ENCODE measurements at regions not wholly inside any gene's neighbourhood (a gene's known extent, or its start where the extent isn't known, plus 50 kb on each side); places are given as distances from the start of the nearest gene placed in this dataset.
A peak's percentile ranks its signal among the peaks of the same experiment; 100 is the strongest.
"Not testable (repeated sequence)": the region's sequence is repeated elsewhere in the genome, so short reads cannot be mapped to it uniquely, and the experiment has no call there.

GRCh38 chr21:43284700-43285099, 115.9 kb downstream of the CRYAA start:
- Histone ChIP-seq H3K4me1 (peaks cover 0 to 6% (median 4%) of the 10 kb centered on the region in 4 donors), H3K9me3 (peaks cover 0 to 5% (median 0%) of the 10 kb centered on the region in 4 donors), H3K36me3 (no peaks in the 10 kb centered on the region), H3K27ac (no peak overlapping the region), H3K27me3 (no peaks in the 10 kb centered on the region), H3K4me3 (no peak overlapping the region)
- no peak for TF ChIP-seq POLR2AphosphoS5 (IDR thresholded peaks at IDR 0.05)
- TF ChIP-seq EP300 (IDR thresholded peaks at IDR 0.05), result no peak
- WGBS, 2 donors, result 95 to 97% methylated on average over 3 of the region's 3 CpGs
- ATAC-seq (ENCODE audit: low FRiP score in 2 of 2) (no peak), DNase-seq (no peak)

DNA sequence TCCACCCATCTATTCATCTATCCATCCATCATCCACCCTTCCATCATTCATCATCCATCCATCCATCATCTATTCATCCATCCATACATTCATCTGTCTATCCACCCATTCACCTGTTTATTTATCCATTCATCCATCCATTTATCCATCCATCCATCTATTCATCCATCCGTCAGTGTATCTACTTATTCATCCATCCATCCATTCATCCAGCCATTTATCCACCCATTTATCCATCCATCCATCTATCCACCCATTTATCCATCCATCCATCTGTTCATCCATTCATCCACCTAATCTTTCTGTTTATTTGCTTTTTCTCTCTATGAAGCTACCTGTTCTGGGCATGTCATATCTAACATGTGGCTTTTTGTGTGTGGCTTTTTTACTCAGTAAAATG, 115.4 kb downstream of the CRYAA start:
- WGBS, 2 donors, result 96 to 100% methylated on average over 1 of the region's 1 CpG
- ATAC-seq (ENCODE audit: low FRiP score in 2 of 2), result no peak
- no peak overlapping the region for H3K27ac ChIP-seq
- peaks cover 0 to under 1% (median 0%) of the 10 kb centered on the region in 4 donors for H3K9me3 ChIP-seq
- no peaks in the 10 kb centered on the region for H3K36me3 ChIP-seq
- peaks cover 0 to 6% (median 4%) of the 10 kb centered on the region in 4 donors for H3K4me1 ChIP-seq
- no peaks in the 10 kb centered on the region for H3K27me3 ChIP-seq
- DNase-seq, result no peak
- no peak for TF ChIP-seq EP300 (IDR thresholded peaks at IDR 0.05)
- TF ChIP-seq, protein P1, sequence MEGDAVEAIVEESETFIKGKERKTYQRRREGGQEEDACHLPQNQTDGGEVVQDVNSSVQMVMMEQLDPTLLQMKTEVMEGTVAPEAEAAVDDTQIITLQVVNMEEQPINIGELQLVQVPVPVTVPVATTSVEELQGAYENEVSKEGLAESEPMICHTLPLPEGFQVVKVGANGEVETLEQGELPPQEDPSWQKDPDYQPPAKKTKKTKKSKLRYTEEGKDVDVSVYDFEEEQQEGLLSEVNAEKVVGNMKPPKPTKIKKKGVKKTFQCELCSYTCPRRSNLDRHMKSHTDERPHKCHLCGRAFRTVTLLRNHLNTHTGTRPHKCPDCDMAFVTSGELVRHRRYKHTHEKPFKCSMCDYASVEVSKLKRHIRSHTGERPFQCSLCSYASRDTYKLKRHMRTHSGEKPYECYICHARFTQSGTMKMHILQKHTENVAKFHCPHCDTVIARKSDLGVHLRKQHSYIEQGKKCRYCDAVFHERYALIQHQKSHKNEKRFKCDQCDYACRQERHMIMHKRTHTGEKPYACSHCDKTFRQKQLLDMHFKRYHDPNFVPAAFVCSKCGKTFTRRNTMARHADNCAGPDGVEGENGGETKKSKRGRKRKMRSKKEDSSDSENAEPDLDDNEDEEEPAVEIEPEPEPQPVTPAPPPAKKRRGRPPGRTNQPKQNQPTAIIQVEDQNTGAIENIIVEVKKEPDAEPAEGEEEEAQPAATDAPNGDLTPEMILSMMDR (IDR thresholded peaks at IDR 0.05), result no peak
- TF ChIP-seq POLR2AphosphoS5 (IDR thresholded peaks at IDR 0.05), result no peak
- TF ChIP-seq POLR2A (IDR thresholded peaks at IDR 0.05), result no peak
- no peak overlapping the region for H3K4me3 ChIP-seq

DNA sequence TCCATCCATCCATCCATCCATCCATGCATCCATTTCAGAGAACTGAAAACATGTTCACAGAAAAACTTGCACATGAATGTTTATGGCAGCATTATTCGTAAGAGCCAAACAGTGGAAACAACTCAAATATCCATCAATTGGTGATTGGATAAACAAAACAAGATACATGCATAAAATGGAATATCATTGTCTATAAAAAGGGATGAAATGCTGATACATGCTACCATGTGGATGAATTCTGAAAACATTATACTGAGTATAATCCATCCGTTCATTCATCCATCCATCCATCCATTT, 115.1 kb downstream of the CRYAA start:
- not testable (repeated sequence) for H3K27ac ChIP-seq; H3K4me3 ChIP-seq; H3K27me3 ChIP-seq; H3K4me1 ChIP-seq; H3K36me3 ChIP-seq; ATAC-seq (ENCODE audit: low FRiP score in 2 of 2); DNase-seq; H3K9me3 ChIP-seq
- 93 to 97% methylated on average over 2 of the region's 2 CpGs for WGBS, 2 donors

- Histone ChIP-seq H3K27ac (no peak overlapping the region), H3K9me3 (no peaks in the 10 kb centered on the region)
- ATAC-seq (ENCODE audit: low FRiP score in 2 of 2), result no peak
Observed at GRCh38 chr21:43283136-43283924, 114.5 kb downstream of the CRYAA start.

GRCh38 chr21:43282358-43283120, 113.7 kb downstream of the CRYAA start:
- Histone ChIP-seq H3K27me3 (no peaks in the 10 kb centered on the region), H3K36me3 (no peaks in the 10 kb centered on the region), H3K4me1 (peaks cover 0 to 13% (median 9%) of the 10 kb centered on the region in 4 donors), H3K9me3 (no peaks in the 10 kb centered on the region), H3K27ac (no peak overlapping the region), H3K4me3 (no peak overlapping the region)
- DNase-seq, result peak in 1 of 2 donors; percentile 70
- TF ChIP-seq POLR2A (IDR thresholded peaks at IDR 0.05), result no peak
- no peak for TF ChIP-seq EP300 (IDR thresholded peaks at IDR 0.05)
- no peak for TF ChIP-seq POLR2AphosphoS5 (IDR thresholded peaks at IDR 0.05)
- TF ChIP-seq, protein P1 (IDR thresholded peaks at IDR 0.05), result no peak
- WGBS, 2 donors, result 78 to 86% methylated on average over 18 to 23 of the region's 23 CpGs
- no peak for ATAC-seq (ENCODE audit: low FRiP score in 2 of 2)

More at GRCh38 chr21:43283136-43283924, 114.5 kb downstream of the CRYAA start:
- no peak for TF ChIP-seq EP300 (IDR thresholded peaks at IDR 0.05)
- TF ChIP-seq POLR2AphosphoS5 (IDR thresholded peaks at IDR 0.05), result no peak
- no peak for TF ChIP-seq POLR2A (IDR thresholded peaks at IDR 0.05)
- TF ChIP-seq, protein P1 (IDR thresholded peaks at IDR 0.05), result no peak
- Histone ChIP-seq H3K4me1 (peaks cover 0 to 11% (median 9%) of the 10 kb centered on the region in 4 donors), H3K4me3 (no peak overlapping the region), H3K27me3 (no peaks in the 10 kb centered on the region), H3K36me3 (no peaks in the 10 kb centered on the region)
- WGBS, 2 donors, result 83% methylated on average over 5 of the region's 5 CpGs
- DNase-seq, result no peak
